Activated gamma-delta T cell treated with anti-CD3 and anti-CD28 coated beads, Interleukin-2, amount 50 U/mL, for 16 hours (primary cell): ENCODE measurements at regions not wholly inside any gene's neighbourhood (a gene's known extent, or its start where the extent isn't known, plus 50 kb on each side); places are given as distances from the start of the nearest gene placed in this dataset.
"Not testable (repeated sequence)": the region's sequence is repeated elsewhere in the genome, so short reads cannot be mapped to it uniquely, and the experiment has no call there.

ENCODE experiments used
- DNase-seq: peaks from one replicate; pipeline ENCODE4 v3.0.0-alpha.2; 2020; ENCODE audit warnings: low read depth

DNA sequence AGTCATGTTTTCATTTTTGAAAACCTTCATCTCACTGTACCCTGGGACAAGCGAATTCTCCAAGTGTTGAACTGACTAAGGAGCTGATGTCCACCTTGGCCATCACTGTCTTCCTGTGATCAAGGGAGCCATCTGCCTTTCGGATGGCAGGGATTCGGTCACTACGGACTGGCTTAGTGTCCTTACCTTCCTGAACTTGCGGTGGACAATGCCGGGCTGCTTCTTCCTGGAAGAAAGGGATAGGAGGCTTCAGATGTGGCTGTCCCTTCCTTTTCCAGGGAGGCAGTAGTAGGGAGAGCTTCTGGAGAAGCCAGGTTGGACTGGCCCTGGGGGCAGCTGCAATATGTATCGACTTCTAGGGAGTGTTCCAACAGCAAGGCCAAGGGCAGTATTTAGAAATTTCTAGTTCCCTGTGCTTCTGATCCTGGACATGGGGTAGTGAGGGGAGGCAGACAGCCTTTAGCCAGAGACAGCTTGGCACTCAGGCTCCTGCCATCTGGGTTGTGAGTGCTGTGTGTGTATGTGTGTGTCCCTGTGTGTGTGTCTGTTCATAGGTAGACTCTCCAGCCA, 114.6 kb downstream of the IER5 start:
- no peak for DNase-seq

DNA sequence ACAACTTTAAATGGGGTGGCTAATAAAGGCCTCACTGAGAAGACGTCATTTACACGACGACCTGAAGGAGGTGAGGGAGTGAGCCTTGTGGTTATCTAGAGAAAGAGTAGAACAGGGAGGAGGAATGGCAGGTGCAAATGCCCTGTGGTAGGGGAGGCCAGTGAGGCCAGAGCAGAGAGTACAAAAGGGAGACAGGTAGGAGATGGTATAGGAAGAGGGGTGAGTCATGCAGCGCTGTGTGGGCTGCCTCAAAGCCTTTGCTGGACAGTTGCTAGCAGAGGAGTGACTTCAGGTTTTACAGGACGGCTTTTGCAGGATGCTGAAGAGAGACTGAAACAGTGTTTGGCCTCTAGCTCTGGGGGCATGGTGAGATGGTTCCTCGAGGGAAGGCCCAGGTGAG, 116.0 kb downstream of the IER5 start:
- no peak for DNase-seq

DNA sequence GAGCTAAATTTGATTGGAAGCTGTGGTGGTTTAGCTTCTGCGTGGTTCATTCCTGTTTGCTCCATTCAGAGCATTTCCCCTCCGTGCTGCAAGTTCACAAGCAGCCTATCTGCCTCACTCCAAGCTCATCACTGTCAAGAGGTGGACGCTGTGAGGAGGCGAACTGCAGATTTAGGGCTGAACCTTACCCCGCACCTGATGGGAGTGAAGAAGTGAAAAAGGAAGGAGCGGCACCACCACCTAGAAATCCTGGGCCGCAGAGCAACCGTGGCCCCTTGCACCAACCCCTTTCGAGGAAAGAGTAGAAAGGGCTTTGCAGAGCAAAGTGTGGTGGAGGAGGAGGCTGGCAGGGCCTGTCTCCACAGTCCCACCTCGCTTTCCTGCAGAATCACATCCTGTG, 117.4 kb downstream of the IER5 start:
- DNase-seq = no peak

DNA sequence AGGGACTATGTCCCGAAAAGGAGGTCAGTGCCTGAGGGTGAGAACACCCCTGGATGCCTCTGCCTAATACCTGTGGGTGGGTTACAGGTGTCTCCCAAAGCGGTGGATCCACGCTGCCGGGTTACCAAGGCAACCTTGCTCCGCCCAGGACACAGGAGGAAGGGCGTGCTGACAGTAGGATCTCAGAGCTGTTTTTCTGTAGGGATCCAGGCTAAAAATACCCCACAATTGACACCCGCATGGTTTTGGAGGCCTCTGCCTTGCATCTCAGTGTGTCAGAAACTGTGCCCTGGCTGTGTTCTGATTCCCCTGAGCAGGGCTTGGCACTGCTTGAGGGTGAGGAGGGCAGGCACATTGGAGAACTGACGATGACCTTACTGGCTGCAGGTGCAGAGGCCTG, 118.0 kb downstream of the IER5 start:
- no peak for DNase-seq

DNA sequence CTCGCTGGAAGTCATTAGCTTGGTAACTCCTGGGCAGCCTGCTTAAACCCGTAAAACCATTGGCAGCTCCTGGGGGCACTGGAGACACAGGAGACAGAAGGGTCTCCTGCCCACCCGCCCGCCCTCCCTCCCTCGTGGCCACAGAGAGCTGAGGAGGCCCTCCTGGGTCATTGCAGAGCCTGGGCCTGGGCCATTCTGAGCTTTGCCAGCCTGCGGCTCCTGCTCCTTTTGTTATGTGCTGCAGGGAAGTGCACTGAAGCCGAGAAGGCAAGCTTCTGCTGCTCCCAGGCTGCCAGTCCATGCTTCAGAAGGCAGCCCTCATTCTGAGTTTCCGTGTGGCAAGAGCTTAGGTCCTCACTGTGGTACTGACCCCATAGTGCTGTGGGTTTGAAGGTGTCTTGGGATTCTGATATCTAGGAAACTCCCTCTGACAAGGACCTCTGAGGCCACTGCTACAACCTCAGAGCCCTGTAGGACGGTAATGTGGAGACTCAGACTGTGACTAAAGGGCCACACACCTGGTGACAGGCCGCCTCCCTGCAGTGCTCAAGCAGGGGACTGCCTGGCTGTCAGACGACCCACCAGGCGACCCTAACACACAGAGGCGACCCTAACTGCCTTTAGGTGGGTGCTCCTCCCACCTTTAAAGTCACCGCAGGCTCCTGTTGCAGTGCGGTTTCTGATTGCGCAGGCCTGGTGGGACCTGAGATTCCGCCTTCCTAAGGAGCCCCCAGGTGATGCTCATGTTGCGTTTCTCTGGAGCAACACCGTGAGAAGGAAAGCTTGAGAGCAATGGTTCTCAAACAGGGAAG, 118.7 kb downstream of the IER5 start:
- no peak for DNase-seq

DNA sequence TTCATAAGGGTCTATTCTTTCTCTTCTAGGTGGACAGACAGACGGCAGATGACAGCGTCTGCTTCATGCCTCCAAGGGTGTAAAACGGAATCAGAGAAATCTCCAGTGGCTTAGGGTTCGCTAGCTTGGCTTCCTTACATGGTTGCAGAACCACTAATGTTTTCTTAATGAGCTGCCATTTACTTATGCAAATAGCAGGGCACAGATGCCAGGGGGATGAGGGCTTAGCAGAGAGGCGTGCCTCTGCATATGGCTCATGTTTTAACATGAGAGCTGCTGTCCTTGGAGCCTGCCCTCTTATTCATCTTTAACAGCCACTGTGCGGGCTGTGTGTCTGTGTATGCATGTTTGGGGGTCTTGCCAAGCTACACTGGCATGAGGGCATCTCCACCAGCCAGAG, 119.6 kb downstream of the IER5 start:
- no peak for DNase-seq

DNA sequence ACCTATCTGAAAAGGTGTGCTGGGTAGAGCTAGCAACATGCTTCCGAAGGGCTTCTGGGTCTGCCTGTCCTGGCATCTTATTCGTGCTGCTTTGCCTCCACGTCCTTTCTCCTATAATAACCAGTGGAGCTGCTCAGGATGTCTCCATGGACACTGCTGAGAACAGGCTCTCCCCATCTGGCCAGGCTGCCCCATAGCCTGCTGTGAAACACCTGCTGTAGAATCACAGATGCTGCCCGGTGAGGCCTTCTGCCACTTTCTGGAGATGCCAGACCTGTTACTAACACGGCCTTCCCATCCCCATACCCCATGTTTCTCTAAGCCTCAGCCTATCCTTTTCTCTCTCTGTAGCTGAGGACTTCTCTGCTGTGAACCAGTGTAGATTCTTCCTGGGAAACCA, 120.5 kb downstream of the IER5 start:
- no peak for DNase-seq

DNA sequence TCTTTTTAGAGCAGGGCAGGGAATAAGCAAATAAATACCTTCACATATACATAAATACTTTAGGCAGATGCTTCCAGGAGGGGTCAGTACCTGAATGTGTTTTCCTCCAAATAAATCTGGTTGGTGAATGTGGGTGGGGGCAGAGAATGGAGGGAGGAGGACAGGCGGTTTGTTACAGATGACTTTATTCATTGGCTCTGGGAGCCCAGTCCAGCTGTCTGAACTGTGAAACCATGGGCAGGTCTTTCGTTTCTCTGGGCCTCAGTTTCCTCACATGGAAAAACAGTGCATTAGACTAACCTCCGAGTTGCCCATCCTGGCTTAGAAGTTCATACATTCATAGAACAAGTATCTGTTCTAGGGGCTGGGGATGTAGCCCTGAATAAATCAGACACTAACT, 124.6 kb downstream of the IER5 start:
- no peak for DNase-seq

DNA sequence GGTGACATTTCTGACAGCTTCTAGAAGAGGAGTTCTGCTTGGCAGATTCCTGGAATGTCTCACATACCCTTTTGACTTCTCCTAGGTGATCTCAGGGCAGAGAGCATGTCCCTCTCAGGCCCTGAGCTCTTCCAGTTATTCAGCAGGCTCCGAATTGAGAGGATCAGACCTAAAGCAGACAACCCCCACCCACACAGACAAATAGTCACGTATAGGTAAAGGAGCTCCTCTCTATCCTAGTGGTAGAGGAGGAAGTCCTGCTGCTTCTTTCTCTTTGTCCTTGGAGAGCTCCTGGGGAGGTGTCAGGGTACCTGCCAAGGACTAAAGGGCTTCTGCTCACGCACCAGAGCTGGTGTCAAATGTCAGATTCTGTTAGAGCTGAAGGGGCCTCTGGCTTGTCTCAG, 128.1 kb downstream of the IER5 start:
- DNase-seq = no peak

DNA sequence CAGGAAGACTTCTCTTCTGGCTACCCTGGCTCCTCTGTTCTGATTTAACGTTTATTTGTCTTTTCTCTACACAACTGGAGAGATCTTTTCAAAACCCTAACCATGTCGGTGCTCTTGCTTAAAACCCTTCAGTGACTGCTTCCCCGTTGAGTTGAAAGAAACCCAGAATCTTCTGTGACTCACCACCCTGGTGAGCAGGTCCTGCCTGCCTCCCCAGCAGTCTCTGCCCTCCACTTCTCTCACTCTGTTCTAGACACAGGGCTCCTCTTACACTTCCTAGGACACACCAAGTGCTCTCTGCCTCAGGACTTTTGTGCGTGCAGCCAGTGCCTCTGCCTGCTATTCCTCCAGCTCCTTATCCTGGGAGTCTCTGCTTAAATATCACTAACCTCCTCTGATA, 131.4 kb downstream of the IER5 start:
- no peak for DNase-seq

DNA sequence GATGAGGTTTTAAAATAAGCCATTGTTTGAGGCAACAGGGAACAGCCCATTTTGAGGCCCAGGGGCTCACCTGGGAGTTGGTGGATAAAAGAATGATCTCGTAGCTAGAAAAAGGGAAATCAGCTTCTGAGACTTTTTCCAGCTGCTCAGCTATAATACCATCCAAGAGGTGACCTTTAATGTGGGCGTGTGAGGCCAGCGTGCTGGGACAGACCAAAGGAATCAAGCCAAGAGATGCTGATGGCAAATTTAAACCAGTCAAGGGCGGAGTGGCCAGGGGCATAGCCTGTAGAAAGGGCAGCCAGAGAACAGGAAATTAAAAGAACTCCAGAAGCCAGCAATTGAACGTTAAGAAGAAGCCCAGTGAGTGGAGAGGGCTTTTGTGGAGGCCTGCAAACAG, 132.6 kb downstream of the IER5 start:
- no peak for DNase-seq

DNA sequence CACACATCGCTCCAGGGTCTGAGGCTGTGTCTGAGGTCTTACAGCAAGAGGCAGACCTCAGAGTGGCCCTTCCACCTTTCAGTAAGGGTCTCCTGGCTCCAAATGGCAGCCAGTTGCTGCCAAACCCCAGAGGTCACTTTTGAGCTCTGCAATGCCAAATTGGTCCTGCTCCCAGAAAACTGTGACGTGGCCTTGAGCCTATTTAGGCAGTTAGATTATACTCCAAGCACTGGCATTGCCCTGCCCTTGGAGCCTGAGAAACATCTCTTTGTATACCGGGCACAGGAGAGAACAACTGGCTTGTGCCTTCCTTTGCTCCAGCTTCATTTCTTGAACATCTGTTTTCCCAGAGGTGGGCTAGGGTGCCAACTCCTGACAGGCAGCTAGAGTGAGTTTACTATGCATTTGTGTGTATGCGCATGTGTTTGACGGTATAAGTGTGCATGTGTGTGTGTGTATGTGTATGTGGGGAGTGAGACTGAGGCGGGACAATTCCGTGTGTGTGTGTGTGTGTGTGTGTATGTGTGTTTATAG, 134.5 kb downstream of the IER5 start:
- DNase-seq = no peak

DNA sequence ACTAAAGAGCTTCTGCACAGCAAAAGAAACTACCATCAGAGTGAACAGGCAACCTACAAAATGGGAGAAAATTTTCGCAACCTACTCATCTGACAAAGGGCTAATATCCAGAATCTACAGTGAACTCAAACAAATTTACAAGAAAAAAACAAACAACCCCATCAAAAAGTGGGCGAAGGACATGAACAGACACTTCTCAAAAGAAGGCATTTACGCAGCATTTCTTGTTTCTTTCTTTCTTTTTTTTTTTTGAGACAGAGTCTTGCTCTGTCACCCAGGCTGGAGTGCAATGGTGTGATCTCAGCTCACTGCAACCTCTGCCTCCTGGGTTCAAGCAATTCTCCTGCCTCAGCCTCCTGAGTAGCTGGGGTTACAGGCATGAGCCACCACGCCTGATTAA, 138.2 kb downstream of the IER5 start:
- not testable (repeated sequence) for DNase-seq

DNA sequence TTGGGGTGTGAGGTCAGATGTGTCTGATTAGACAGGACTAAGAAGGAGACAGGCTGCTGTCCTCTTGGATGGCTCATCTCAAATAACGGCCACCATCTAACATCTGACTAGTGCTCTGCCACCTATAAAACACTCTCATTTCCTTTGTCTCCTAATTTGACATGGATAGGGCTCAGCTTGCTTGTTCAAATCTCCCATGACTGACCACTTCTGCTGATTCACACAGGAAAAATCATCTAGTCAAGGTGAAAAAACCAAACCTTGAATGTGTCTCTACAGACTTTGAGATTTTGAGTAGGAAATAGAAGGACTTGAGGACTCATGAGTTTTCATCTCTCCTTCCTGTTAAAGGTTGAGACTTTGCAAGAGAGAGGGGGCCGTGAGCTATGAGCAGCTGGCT, 150.6 kb downstream of the IER5 start:
- DNase-seq = no peak

DNA sequence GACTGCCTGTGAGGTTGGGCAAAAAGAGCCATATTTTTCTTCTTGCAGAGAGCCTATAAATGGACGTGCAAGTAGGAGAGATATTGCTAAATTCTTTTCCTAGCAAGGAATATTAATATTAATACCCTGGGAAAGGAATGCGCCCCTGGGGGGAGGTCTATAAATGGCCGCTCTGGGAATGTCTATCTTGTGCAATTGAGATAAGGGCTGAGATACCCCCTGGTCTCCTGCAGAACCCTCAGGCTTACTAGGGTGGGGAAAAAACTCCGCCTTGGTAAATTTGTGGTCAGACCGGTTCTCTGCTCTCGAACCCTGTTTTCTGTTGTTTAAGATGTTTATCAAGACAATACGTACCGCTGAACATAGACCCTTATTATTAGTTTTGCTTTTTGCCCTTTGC, 157.8 kb downstream of the IER5 start:
- not testable (repeated sequence) for DNase-seq

DNA sequence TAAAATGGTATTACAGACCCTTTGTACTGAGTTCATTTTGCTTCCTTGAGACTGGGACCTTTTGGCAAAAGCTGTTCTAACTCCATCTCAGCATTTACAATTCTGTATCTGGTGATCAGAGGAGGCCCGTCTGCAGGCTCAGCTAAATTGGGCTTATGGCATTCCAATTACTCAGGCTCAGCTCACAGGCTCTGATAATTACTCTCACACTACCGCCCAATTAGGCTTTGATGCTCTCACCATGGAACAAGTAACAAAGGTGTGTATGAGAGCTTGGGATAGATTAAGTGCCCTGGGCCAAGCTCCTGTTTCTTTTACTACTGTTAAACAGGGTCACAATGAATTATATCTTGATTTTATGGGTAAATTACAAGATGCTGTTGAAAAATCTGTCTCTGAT, 159.9 kb downstream of the IER5 start:
- not testable (repeated sequence) for DNase-seq

DNA sequence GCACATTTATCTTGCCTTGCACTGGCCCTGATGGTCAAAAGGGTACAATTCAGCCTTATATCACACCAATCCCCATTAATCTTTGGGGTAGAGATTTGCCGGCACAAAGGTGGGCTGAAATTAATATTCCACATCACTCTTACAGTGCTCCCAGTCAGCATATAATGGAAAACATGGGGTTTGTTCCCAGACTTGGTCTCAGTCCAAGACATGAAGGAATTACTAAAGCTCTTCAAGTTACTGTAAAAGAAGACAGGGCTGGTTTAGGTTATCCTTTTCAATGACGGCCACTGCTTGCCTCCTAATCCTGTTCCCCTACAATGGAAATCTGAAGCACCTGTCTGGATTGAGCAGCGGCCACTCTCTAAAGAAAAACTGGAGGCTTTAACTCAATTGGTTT, 160.7 kb downstream of the IER5 start:
- DNase-seq = no peak

DNA sequence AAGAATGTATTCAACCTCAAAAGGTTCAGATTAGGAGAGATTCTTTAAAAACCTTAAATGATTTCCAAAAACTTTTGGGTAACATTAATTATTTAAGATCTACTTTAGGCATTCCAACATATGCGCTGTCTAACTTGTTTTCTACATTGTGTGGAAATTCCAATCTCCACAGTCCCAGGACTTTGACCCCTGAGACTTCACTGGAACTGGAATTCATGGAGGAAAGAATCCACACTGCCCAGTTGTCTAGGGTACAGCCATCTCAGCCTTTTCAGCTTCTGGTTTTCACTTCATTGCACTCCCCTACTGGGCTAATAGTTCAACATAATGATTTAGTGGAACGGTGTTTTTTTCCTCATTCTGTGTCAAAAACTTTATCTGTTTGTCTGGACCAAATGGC, 161.5 kb downstream of the IER5 start:
- DNase-seq = no peak

DNA sequence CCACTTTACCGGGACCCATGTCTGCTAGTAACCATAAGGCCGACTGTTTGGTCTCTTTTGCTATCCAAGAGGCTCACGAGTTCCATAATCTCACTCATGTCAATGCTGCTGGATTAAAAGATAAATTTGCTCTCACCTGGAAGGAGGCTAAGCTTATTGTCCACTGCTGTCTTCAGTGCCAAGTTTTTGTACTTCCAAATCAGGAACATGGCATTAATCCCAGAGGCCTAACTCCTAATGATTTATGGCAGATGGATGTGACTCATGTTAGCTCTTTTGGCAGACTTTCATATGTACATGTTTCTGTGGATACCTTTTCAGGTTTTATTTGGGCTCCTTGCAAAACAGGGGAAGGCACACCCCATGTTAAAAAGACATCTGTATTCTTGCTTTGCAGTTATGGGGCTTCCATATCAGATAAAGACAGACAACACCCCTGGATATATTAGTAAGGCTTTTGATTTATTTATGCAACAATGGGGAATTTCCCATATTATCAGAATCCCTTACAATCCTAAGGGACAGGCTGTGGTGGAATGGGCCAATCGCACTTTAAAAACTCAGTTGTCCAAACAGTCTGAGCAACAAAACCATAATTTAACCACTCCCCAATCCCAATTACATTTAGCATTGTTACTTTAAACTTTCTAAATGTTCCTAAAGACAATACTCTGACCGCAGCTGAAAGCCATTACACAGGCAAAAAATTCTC, 162.7 kb downstream of the IER5 start:
- DNase-seq = no peak

DNA sequence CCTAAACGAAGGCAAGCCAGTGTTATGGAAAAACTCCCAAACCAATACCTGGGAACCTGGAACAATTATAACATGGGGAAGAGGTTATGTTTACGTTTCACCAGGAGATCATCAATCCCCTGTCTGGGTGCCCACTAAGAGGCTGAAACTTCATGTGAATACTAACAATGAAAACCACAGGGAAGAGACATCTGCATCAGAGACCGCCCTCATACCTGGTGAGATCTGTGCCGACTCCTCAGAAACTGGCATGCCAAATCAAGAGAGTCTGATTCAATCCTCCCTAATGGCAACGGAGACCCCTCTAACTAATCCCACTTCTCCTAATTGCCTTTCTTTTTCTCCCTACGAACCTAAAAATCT, 163.2 kb downstream of the IER5 start:
- DNase-seq = no peak

DNA sequence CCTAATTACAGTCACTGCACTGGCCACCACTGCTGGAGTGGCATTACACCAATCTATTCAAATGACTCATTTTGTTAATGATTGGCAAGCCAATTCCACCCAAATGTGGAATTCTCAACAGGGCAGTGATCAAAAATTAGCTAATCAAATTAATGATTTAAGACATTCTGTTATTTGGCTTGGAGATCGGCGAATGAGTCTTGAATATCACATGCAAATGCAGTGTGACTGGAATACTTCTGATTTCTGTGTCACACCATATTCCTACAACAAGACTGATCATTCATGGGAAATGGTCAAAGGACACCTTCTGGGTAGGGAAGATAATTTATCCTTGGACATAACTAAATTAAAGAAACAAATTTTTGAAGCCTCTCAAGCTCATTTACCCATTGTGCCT, 165.1 kb downstream of the IER5 start:
- not testable (repeated sequence) for DNase-seq

DNA sequence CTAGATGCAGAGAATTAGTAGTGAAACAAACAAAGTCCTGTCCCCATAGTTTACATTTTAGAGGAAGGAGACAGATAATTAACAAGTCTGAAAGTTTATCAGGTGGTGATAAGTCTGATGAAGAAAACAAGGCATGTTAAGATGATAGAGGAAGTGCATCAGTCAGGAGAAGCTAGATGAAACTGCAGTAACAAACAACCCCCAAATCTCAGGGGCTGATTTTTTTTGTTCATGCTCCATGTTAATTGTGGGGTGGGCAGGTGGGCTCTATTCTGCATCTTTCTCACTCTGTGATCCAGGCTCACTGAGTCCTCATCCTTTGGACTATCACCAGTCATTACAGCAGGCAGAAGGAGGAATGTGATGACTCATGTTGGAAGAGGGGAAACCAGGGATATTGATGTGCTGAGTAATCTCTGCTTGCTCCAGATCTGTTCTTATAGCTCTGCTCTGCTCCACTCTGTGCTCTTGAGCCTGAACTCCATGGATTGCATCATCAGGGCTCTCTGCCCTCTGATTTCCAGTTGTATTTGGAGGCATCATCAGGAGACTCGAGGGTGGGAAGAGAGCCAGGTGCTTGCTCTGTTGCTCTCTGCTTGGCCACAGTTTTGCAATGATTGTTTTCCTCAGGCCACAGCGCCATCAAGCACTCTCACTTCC, 166.9 kb downstream of the IER5 start:
- DNase-seq = no peak

DNA sequence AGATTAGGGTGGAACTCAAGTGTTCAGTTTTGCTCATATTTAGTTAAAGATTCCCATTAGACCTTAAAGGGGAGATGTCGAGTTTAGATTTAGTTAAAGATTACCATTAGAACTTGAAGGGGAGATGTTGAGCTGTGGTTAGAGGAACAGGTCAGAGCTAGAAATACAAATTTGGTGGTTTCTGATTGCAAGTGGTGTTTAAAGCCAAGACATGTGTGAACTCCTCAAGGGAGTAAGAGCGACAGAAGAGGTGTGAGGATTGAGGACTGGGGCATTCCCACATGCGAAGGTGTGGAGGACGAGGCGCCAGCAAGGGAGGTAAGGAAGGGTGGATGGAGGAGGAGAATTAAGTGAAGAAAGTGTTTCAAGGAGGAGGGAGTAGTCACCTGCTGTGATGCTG, 168.6 kb downstream of the IER5 start:
- DNase-seq = no peak
